ENCODE measurements at regions not wholly inside any gene's neighbourhood (a gene's known extent, or its start where the extent isn't known, plus 50 kb on each side); places are given as distances from the start of the nearest gene placed in this dataset.

- H3K9ac ChIP-seq (ENCODE audit: low read length) = no peak overlapping the region
- H4K20me1 ChIP-seq (ENCODE audit: low read length) = no peaks in the 10 kb centered on the region
- ChIA-PET POLR2A (ENCODE audit: unreplicated experiment) (no interaction called here), CTCF (no interaction called here)
- intact Hi-C loops (cut with micrococcal nuclease) = no loop called here
- H3F3A ChIP-seq (ENCODE audit: low read length, unreplicated experiment) = no peaks in the 10 kb centered on the region
- H3K36me3 ChIP-seq (ENCODE audit: low read depth, low read length) = no peaks in the 10 kb centered on the region
- DNase-seq (no peak), ATAC-seq (no peak)
- H3K27ac ChIP-seq (ENCODE audit: low read length) = no peak overlapping the region
- no peaks in the 10 kb centered on the region for H3K79me2 ChIP-seq (ENCODE audit: low read length)
- H3K9me2 ChIP-seq (replicated peaks; ENCODE audit: low read length) = no peaks in the 10 kb centered on the region
- no peak overlapping the region for H2AFZ ChIP-seq (ENCODE audit: low read length)
- H3K4me3 ChIP-seq (ENCODE audit: low read length) = no peak overlapping the region
- no peaks in the 10 kb centered on the region for H3K9me3 ChIP-seq (ENCODE audit: low read length)
- no peaks in the 10 kb centered on the region for H3K4me1 ChIP-seq (ENCODE audit: insufficient read depth, low read length)
- no peaks in the 10 kb centered on the region for H3K27me3 ChIP-seq (ENCODE audit: low read length)
- no TSS peak for BruUV-seq (replicated peaks)
- no peak overlapping the region for H3K4me2 ChIP-seq (ENCODE audit: low read length)
- TF ChIP-seq EZH2 (IDR thresholded peaks at IDR 0.05; ENCODE audit: low read length, unreplicated experiment) (no peak), EZH2phosphoT487 (IDR thresholded peaks at IDR 0.05; ENCODE audit: borderline replicate concordance, low read length) (no peak)
- TF ChIP-seq, protein P1, sequence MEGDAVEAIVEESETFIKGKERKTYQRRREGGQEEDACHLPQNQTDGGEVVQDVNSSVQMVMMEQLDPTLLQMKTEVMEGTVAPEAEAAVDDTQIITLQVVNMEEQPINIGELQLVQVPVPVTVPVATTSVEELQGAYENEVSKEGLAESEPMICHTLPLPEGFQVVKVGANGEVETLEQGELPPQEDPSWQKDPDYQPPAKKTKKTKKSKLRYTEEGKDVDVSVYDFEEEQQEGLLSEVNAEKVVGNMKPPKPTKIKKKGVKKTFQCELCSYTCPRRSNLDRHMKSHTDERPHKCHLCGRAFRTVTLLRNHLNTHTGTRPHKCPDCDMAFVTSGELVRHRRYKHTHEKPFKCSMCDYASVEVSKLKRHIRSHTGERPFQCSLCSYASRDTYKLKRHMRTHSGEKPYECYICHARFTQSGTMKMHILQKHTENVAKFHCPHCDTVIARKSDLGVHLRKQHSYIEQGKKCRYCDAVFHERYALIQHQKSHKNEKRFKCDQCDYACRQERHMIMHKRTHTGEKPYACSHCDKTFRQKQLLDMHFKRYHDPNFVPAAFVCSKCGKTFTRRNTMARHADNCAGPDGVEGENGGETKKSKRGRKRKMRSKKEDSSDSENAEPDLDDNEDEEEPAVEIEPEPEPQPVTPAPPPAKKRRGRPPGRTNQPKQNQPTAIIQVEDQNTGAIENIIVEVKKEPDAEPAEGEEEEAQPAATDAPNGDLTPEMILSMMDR (conservative IDR thresholded peaks at IDR 0.05; ENCODE audit: low read depth, low read length) = no peak
Measured at GRCh38 chr16:5509794-5510193, 412.2 kb upstream of the EEF2KMT start.

- intact Hi-C loops (cut with micrococcal nuclease) = no loop called here
- H3K4me3 ChIP-seq (ENCODE audit: low read length) = no peak overlapping the region
- no peaks in the 10 kb centered on the region for H3K9me2 ChIP-seq (replicated peaks; ENCODE audit: low read length)
- no peak overlapping the region for H2AFZ ChIP-seq (ENCODE audit: low read length)
- DNase-seq (no peak), ATAC-seq (no peak)
- CTCF ChIA-PET = no interaction called here
- H3K4me2 ChIP-seq (ENCODE audit: low read length) = no peak overlapping the region
- no peaks in the 10 kb centered on the region for H3K79me2 ChIP-seq (ENCODE audit: low read length)
- no peaks in the 10 kb centered on the region for H4K20me1 ChIP-seq (ENCODE audit: low read length)
- POLR2A ChIA-PET (ENCODE audit: unreplicated experiment) = no interaction called here
- H3K27ac ChIP-seq (ENCODE audit: low read length) = no peak overlapping the region
- no peaks in the 10 kb centered on the region for H3K4me1 ChIP-seq (ENCODE audit: insufficient read depth, low read length)
- no peaks in the 10 kb centered on the region for H3F3A ChIP-seq (ENCODE audit: low read length, unreplicated experiment)
- H3K27me3 ChIP-seq (ENCODE audit: low read length) = no peaks in the 10 kb centered on the region
- H3K9ac ChIP-seq (ENCODE audit: low read length) = no peak overlapping the region
- no peak for TF ChIP-seq EZH2phosphoT487 (IDR thresholded peaks at IDR 0.05; ENCODE audit: borderline replicate concordance, low read length)
- no peak for TF ChIP-seq EZH2 (IDR thresholded peaks at IDR 0.05; ENCODE audit: low read length, unreplicated experiment)
- TF ChIP-seq, protein P1 (conservative IDR thresholded peaks at IDR 0.05; ENCODE audit: low read depth, low read length) = no peak
- no peaks in the 10 kb centered on the region for H3K9me3 ChIP-seq (ENCODE audit: low read length)
- no peaks in the 10 kb centered on the region for H3K36me3 ChIP-seq (ENCODE audit: low read depth, low read length)
- BruUV-seq (replicated peaks) = no TSS peak
Measured at GRCh38 chr16:5509336-5509735, 411.7 kb upstream of the EEF2KMT start.

DNA sequence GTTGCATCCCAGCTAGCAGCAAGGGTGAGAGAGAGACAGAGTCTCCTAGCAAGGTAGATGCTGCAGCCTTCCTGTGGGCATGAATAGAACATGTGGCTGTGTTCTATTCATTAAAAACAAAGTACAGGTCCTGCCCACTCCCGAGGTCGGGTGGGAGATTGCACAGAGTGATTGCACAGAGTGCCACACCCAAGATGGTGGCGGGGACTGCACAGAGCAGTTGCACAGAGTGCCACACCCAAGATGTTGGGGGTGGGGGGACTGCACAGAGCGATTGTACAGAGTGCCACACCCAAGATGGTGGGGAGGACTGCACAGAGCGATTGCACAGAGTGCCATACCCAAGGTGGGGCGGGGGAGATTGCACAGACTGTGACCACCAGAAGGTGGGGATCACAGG, 410.8 kb upstream of the EEF2KMT start:
- Histone ChIP-seq H3K4me1 (ENCODE audit: insufficient read depth, low read length) (no peaks in the 10 kb centered on the region), H3K9me3 (ENCODE audit: low read length) (no peaks in the 10 kb centered on the region), H3K36me3 (ENCODE audit: low read depth, low read length) (no peaks in the 10 kb centered on the region), H3K4me2 (ENCODE audit: low read length) (no peak overlapping the region), H3K27ac (ENCODE audit: low read length) (no peak overlapping the region), H3F3A (ENCODE audit: low read length, unreplicated experiment) (no peaks in the 10 kb centered on the region), H3K9me2 (replicated peaks; ENCODE audit: low read length) (no peaks in the 10 kb centered on the region), H4K20me1 (ENCODE audit: low read length) (no peaks in the 10 kb centered on the region), H3K27me3 (ENCODE audit: low read length) (no peaks in the 10 kb centered on the region), H2AFZ (ENCODE audit: low read length) (no peak overlapping the region), H3K4me3 (ENCODE audit: low read length) (no peak overlapping the region), H3K79me2 (ENCODE audit: low read length) (no peaks in the 10 kb centered on the region), H3K9ac (ENCODE audit: low read length) (no peak overlapping the region)
- TF ChIP-seq, protein P1 (conservative IDR thresholded peaks at IDR 0.05; ENCODE audit: low read depth, low read length) = no peak
- TF ChIP-seq EZH2 (IDR thresholded peaks at IDR 0.05; ENCODE audit: low read length, unreplicated experiment) (no peak), EZH2phosphoT487 (IDR thresholded peaks at IDR 0.05; ENCODE audit: borderline replicate concordance, low read length) (no peak)
- ATAC-seq (no peak), DNase-seq (no peak)
- intact Hi-C loops (cut with micrococcal nuclease) = no loop called here
- CTCF ChIA-PET = no interaction called here
- POLR2A ChIA-PET (ENCODE audit: unreplicated experiment) = no interaction called here
- no TSS peak for BruUV-seq (replicated peaks)
